Endodermal cell (in vitro differentiated cells): ENCODE measurements at regions not wholly inside any gene's neighbourhood (a gene's known extent, or its start where the extent isn't known, plus 50 kb on each side); places are given as distances from the start of the nearest gene placed in this dataset.

Experiments
- DNase-seq: peaks from one replicate; pipeline ENCODE4 v3.0.0-alpha.2; 2017
- H3K27ac ChIP-seq: 2 replicates; pipeline ENCODE4 v1.5.1; 2013; ENCODE audit warnings: mild to moderate bottlenecking, low read depth, low read length, moderate library complexity
- H3K27me3 ChIP-seq: 2 replicates; pipeline ENCODE4 v1.6.1; 2013; ENCODE audit warnings: mild to moderate bottlenecking, low read length, moderate library complexity; ENCODE audit not compliant: insufficient read depth, control insufficient read depth, poor library complexity, severe bottlenecking
- H3K36me3 ChIP-seq: 2 replicates; pipeline ENCODE4 v1.7.0; 2013; ENCODE audit warnings: mild to moderate bottlenecking, low read length, moderate library complexity; ENCODE audit not compliant: control insufficient read depth, insufficient read depth
- H3K4me1 ChIP-seq: one replicate; pipeline ENCODE4 v1.7.0; 2013; ENCODE audit warnings: low read length; ENCODE audit not compliant: control insufficient read depth, insufficient read depth
- H3K4me3 ChIP-seq: 2 replicates; pipeline ENCODE4 v1.5.1; 2013; ENCODE audit warnings: mild to moderate bottlenecking, low read length, moderate library complexity
- H3K9ac ChIP-seq: 2 replicates; pipeline ENCODE4 v1.6.1; 2013; ENCODE audit warnings: mild to moderate bottlenecking, low read length, moderate library complexity; ENCODE audit not compliant: poor library complexity, severe bottlenecking; ENCODE audit errors: extremely low read depth
- H3K9me3 ChIP-seq: 2 replicates; pipeline ENCODE4 v1.6.1; 2013; ENCODE audit warnings: mild to moderate bottlenecking, low read length, moderate library complexity; ENCODE audit not compliant: control insufficient read depth
- H3K27ac Mint-ChIP-seq: 2 replicates; pipeline ENCODE4 v1.8.0; 2020; ENCODE audit warnings: mixed read lengths
- H3K27me3 Mint-ChIP-seq: 2 replicates; pipeline ENCODE4 v1.8.0; 2021; ENCODE audit warnings: mild to moderate bottlenecking, mixed read lengths; ENCODE audit not compliant: insufficient read depth
- H3K36me3 Mint-ChIP-seq: 2 replicates; pipeline ENCODE4 v1.8.0; 2020; ENCODE audit warnings: low read depth, mixed read lengths
- H3K4me1 Mint-ChIP-seq: 2 replicates; pipeline ENCODE4 v1.8.0; 2020; ENCODE audit warnings: mixed read lengths
- H3K4me3 Mint-ChIP-seq: 2 replicates; pipeline ENCODE4 v1.8.0; 2020; ENCODE audit warnings: mild to moderate bottlenecking, moderate library complexity, mixed read lengths
- H3K9me3 Mint-ChIP-seq: 2 replicates; pipeline ENCODE4 v1.8.0; 2020; ENCODE audit warnings: mild to moderate bottlenecking, mixed read lengths
- CTCF ChIP-seq: fragments of 200-600 bp; sonication (generic); conservative IDR thresholded peaks from 2 replicates; pipeline ENCODE4 v1.5.0; 2021; ENCODE audit warnings: antibody characterized with exemption, mild to moderate bottlenecking
- WGBS, 2 experiments: methylation state at CpG; one replicate each; pipeline versions ENCODE4 v1.1.5 to v1.1.7; 2013; ENCODE audit warnings: missing lambda C conversion rate in 2 of 2, mixed read lengths in 1 of 2; ENCODE audit not compliant: insufficient coverage in 1 of 2, insufficient read length in 1 of 2; 5-methylcytosine and 5-hydroxymethylcytosine counted together

GRCh38 chr11:62069374-62069773, 54.4 kb upstream of the INCENP start:
- 85 to 88% methylated on average over 6 to 8 of the region's 8 CpGs for WGBS, 2 experiments
- no peaks in the 10 kb centered on the region for H3K36me3 ChIP-seq

GRCh38 chr11:62068730-62069129, 55.1 kb upstream of the INCENP start:
- Histone ChIP-seq H3K9me3 (no peaks in the 10 kb centered on the region), H3K9ac (no peak overlapping the region), H3K36me3 (no peaks in the 10 kb centered on the region), H3K4me1 (no peaks in the 10 kb centered on the region), H3K4me3 (no peak overlapping the region), H3K27me3 (no peaks in the 10 kb centered on the region), H3K27ac (no peak overlapping the region)
- Mint-ChIP-seq H3K4me3 (no peak overlapping the region), H3K36me3 (no peaks in the 10 kb centered on the region), H3K27me3 (no peaks in the 10 kb centered on the region), H3K4me1 (no peaks in the 10 kb centered on the region), H3K27ac (no peak overlapping the region), H3K9me3 (no peaks in the 10 kb centered on the region)
- no peak for DNase-seq
- no peak for TF ChIP-seq CTCF
- WGBS, 2 experiments, result 93 to 100% methylated on average over 3 of the region's 3 CpGs

More at GRCh38 chr11:62069374-62069773, 54.4 kb upstream of the INCENP start:
- no peak overlapping the region for H3K9ac ChIP-seq
- Mint-ChIP-seq H3K27ac (no peak overlapping the region), H3K4me3 (no peak overlapping the region), H3K9me3 (no peaks in the 10 kb centered on the region), H3K27me3 (no peaks in the 10 kb centered on the region), H3K36me3 (no peaks in the 10 kb centered on the region), H3K4me1 (no peaks in the 10 kb centered on the region)
- no peak overlapping the region for H3K27ac ChIP-seq
- no peaks in the 10 kb centered on the region for H3K27me3 ChIP-seq
- H3K4me3 ChIP-seq, result no peak overlapping the region
- TF ChIP-seq CTCF, result no peak
- no peak for DNase-seq
- H3K9me3 ChIP-seq, result no peaks in the 10 kb centered on the region
- no peaks in the 10 kb centered on the region for H3K4me1 ChIP-seq

- H3K4me1 ChIP-seq, result no peaks in the 10 kb centered on the region
- no peaks in the 10 kb centered on the region for H3K27me3 ChIP-seq
- no peak overlapping the region for H3K4me3 Mint-ChIP-seq
- H3K27me3 Mint-ChIP-seq, result no peaks in the 10 kb centered on the region
- no peaks in the 10 kb centered on the region for H3K36me3 Mint-ChIP-seq
- WGBS, 2 experiments, result 92 to 100% methylated on average over 5 to 8 of the region's 8 CpGs
- no peaks in the 10 kb centered on the region for H3K36me3 ChIP-seq
- TF ChIP-seq CTCF, result no peak
- H3K9ac ChIP-seq, result no peak overlapping the region
- H3K27ac ChIP-seq, result no peak overlapping the region
- H3K4me1 Mint-ChIP-seq, result no peaks in the 10 kb centered on the region
- no peaks in the 10 kb centered on the region for H3K9me3 Mint-ChIP-seq
- no peaks in the 10 kb centered on the region for H3K9me3 ChIP-seq
- H3K4me3 ChIP-seq, result no peak overlapping the region
- no peak for DNase-seq
- H3K27ac Mint-ChIP-seq, result no peak overlapping the region
These were observed 56.1 kb upstream of the INCENP start for GRCh38 chr11:62067741-62068140.
